ENCODE measurements at regions not wholly inside any gene's neighbourhood (a gene's known extent, or its start where the extent isn't known, plus 50 kb on each side); places are given as distances from the start of the nearest gene placed in this dataset.

- Histone ChIP-seq H3K4me1 (ENCODE audit: control insufficient read depth, low read length) (no peaks in the 10 kb centered on the region), H4K20me1 (ENCODE audit: control insufficient read depth, insufficient read depth, low read depth, low read length) (no peaks in the 10 kb centered on the region), H3K36me3 (ENCODE audit: control insufficient read depth, low read length) (no peaks in the 10 kb centered on the region), H3K9me2 (replicated peaks; ENCODE audit: control insufficient read depth, low read length) (no peaks in the 10 kb centered on the region), H3K4me3 (ENCODE audit: low read length) (no peak overlapping the region), H3K79me2 (ENCODE audit: control insufficient read depth, low read length) (no peaks in the 10 kb centered on the region), H3K27ac (ENCODE audit: low read depth, low read length) (no peak overlapping the region), H3F3A (ENCODE audit: control insufficient read depth, insufficient read depth) (no peaks in the 10 kb centered on the region), H3K27me3 (ENCODE audit: control insufficient read depth, low read length) (no peaks in the 10 kb centered on the region), H3K4me2 (ENCODE audit: low read length) (no peak overlapping the region), H3K9me3 (ENCODE audit: control insufficient read depth, insufficient read depth, low read length) (no peaks in the 10 kb centered on the region)
- TF ChIP-seq CTCF (IDR thresholded peaks at IDR 0.05; ENCODE audit: low read depth, low read length, poor library complexity, severe bottlenecking) = no peak
- no peak for TF ChIP-seq EZH2phosphoT487 (IDR thresholded peaks at IDR 0.05; ENCODE audit: borderline replicate concordance, low read length)
Observed at GRCh38 chr4:117773064-117773936, 261.0 kb upstream of the NDST3 start.

- Histone ChIP-seq H3K9me3 (ENCODE audit: control insufficient read depth, insufficient read depth, low read length) (no peaks in the 10 kb centered on the region), H3K9me2 (replicated peaks; ENCODE audit: control insufficient read depth, low read length) (no peaks in the 10 kb centered on the region), H4K20me1 (ENCODE audit: control insufficient read depth, insufficient read depth, low read depth, low read length) (no peaks in the 10 kb centered on the region), H3K4me3 (ENCODE audit: low read length) (no peak overlapping the region), H3F3A (ENCODE audit: control insufficient read depth, insufficient read depth) (no peaks in the 10 kb centered on the region), H3K27ac (ENCODE audit: low read depth, low read length) (no peak overlapping the region), H3K79me2 (ENCODE audit: control insufficient read depth, low read length) (no peaks in the 10 kb centered on the region), H3K4me1 (ENCODE audit: control insufficient read depth, low read length) (no peaks in the 10 kb centered on the region), H3K36me3 (ENCODE audit: control insufficient read depth, low read length) (no peaks in the 10 kb centered on the region), H3K27me3 (ENCODE audit: control insufficient read depth, low read length) (no peaks in the 10 kb centered on the region), H3K4me2 (ENCODE audit: low read length) (no peak overlapping the region)
- TF ChIP-seq EZH2phosphoT487 (IDR thresholded peaks at IDR 0.05; ENCODE audit: borderline replicate concordance, low read length) (no peak), CTCF (IDR thresholded peaks at IDR 0.05; ENCODE audit: low read depth, low read length, poor library complexity, severe bottlenecking) (no peak)
Observed at GRCh38 chr4:117777721-117778120, 256.6 kb upstream of the NDST3 start.

- no peaks in the 10 kb centered on the region for H3K9me3 ChIP-seq (ENCODE audit: control insufficient read depth, insufficient read depth, low read length)
- no peak overlapping the region for H3K4me3 ChIP-seq (ENCODE audit: low read length)
- H3K27me3 ChIP-seq (ENCODE audit: control insufficient read depth, low read length) = no peaks in the 10 kb centered on the region
- no peaks in the 10 kb centered on the region for H3K9me2 ChIP-seq (replicated peaks; ENCODE audit: control insufficient read depth, low read length)
- H4K20me1 ChIP-seq (ENCODE audit: control insufficient read depth, insufficient read depth, low read depth, low read length) = no peaks in the 10 kb centered on the region
- H3K27ac ChIP-seq (ENCODE audit: low read depth, low read length) = no peak overlapping the region
- no peaks in the 10 kb centered on the region for H3K4me1 ChIP-seq (ENCODE audit: control insufficient read depth, low read length)
- H3K79me2 ChIP-seq (ENCODE audit: control insufficient read depth, low read length) = no peaks in the 10 kb centered on the region
- no peak for TF ChIP-seq CTCF (IDR thresholded peaks at IDR 0.05; ENCODE audit: low read depth, low read length, poor library complexity, severe bottlenecking)
- TF ChIP-seq EZH2phosphoT487 (IDR thresholded peaks at IDR 0.05; ENCODE audit: borderline replicate concordance, low read length) = no peak
- no peak overlapping the region for H3K4me2 ChIP-seq (ENCODE audit: low read length)
- H3K36me3 ChIP-seq (ENCODE audit: control insufficient read depth, low read length) = no peaks in the 10 kb centered on the region
- no peaks in the 10 kb centered on the region for H3F3A ChIP-seq (ENCODE audit: control insufficient read depth, insufficient read depth)
Observed at GRCh38 chr4:117783716-117784115, 250.6 kb upstream of the NDST3 start.
